Neutrophil (primary cell): ENCODE measurements at regions not wholly inside any gene's neighbourhood (a gene's known extent, or its start where the extent isn't known, plus 50 kb on each side); places are given as distances from the start of the nearest gene placed in this dataset.

Source experiments
- H3K27ac ChIP-seq: fragments of 200-600 bp; sonication (generic); 2 replicates; pipeline ENCODE4 v1.5.1; 2016; ENCODE audit warnings: mild to moderate bottlenecking, moderate library complexity
- H3K27me3 ChIP-seq: fragments of 200-600 bp; sonication (generic); 2 replicates; pipeline ENCODE4 v1.6.0; 2016; ENCODE audit warnings: mild to moderate bottlenecking
- H3K36me3 ChIP-seq: fragments of 200-600 bp; sonication (generic); 2 replicates; pipeline ENCODE4 v1.5.1; 2017
- H3K4me1 ChIP-seq, 2 experiments: fragments of 200-600 bp in 1 of 2; sonication (generic) in 1 of 2; 1 replicate in 1 of 2; 2 replicates in 1 of 2; pipeline versions ENCODE4 v1.5.1 to v1.6.1; 2013 to 2016; ENCODE audit warnings: low read depth in 1 of 2, low read length in 1 of 2, mild to moderate bottlenecking in 1 of 2, moderate library complexity in 1 of 2; ENCODE audit not compliant: control insufficient read depth in 1 of 2, insufficient read depth in 1 of 2
- H3K4me3 ChIP-seq, 2 experiments: fragments of 200-600 bp in 1 of 2; sonication (generic) in 1 of 2; 1 replicate in 1 of 2; 2 replicates in 1 of 2; pipeline ENCODE4 v1.5.1; 2013 to 2016; ENCODE audit warnings: low read depth in 1 of 2, low read length in 1 of 2, mild to moderate bottlenecking in 1 of 2, moderate library complexity in 1 of 2
- H3K9me3 ChIP-seq: fragments of 200-600 bp; sonication (generic); 2 replicates; pipeline ENCODE4 v1.5.1; 2016
- TF ChIP-seq, protein P1 (sequence below): fragments of 200-600 bp; sonication (generic); IDR thresholded peaks from 2 replicates; pipeline ENCODE4 v1.5.1; 2016; ENCODE audit warnings: antibody characterized with exemption

DNA sequence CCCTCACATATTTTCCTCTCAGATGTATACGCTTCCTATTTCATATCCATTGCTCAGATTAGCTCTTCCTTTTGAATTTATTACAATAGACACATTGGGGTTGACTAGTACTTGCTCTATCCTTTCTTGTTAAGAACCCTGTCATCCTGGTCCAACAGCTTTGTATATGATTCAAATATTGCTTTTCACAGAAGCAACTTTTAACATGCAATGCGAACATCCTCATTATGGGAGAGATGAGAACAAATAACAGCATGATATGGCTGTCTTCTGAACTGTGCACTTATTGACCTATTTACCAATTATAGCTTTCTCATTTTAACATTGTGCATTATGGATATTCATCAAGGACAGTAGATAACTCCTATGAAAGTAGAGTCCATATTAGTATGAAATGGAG lies 510.8 kb downstream of the PTPRC start:
- Histone ChIP-seq H3K27ac (no peak overlapping the region), H3K36me3 (no peaks in the 10 kb centered on the region)

DNA sequence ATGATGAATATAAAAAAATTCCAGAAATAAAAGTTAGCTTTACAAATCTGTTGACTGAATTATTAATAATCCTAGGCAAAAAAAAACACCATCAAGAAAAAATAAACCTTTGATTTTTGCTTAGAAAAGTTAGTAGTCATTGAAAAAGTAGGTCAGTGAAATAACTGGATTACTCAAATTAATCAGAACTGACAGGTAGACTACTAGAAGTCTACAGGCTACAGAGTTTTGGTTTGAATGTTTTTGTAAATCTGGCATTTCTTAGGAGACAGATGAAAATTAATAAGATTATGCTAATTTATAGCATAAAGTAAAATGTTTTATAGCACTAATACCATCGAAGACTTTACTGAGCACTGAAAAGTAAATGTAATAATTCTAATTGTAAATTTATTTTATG lies 511.9 kb downstream of the PTPRC start:
- no peak overlapping the region for H3K27ac ChIP-seq
- no peak overlapping the region for H3K4me3 ChIP-seq
- TF ChIP-seq, protein P1, sequence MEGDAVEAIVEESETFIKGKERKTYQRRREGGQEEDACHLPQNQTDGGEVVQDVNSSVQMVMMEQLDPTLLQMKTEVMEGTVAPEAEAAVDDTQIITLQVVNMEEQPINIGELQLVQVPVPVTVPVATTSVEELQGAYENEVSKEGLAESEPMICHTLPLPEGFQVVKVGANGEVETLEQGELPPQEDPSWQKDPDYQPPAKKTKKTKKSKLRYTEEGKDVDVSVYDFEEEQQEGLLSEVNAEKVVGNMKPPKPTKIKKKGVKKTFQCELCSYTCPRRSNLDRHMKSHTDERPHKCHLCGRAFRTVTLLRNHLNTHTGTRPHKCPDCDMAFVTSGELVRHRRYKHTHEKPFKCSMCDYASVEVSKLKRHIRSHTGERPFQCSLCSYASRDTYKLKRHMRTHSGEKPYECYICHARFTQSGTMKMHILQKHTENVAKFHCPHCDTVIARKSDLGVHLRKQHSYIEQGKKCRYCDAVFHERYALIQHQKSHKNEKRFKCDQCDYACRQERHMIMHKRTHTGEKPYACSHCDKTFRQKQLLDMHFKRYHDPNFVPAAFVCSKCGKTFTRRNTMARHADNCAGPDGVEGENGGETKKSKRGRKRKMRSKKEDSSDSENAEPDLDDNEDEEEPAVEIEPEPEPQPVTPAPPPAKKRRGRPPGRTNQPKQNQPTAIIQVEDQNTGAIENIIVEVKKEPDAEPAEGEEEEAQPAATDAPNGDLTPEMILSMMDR = no peak
- no peaks in the 10 kb centered on the region for H3K9me3 ChIP-seq
- no peaks in the 10 kb centered on the region for H3K4me1 ChIP-seq
- H3K36me3 ChIP-seq = no peaks in the 10 kb centered on the region
- H3K27me3 ChIP-seq = no peaks in the 10 kb centered on the region

More for the DNA sequence above, 510.8 kb downstream of the PTPRC start:
- no peak overlapping the region for H3K4me3 ChIP-seq
- no peaks in the 10 kb centered on the region for H3K9me3 ChIP-seq
- no peaks in the 10 kb centered on the region for H3K4me1 ChIP-seq
- TF ChIP-seq, protein P1 = no peak
- no peaks in the 10 kb centered on the region for H3K27me3 ChIP-seq

DNA sequence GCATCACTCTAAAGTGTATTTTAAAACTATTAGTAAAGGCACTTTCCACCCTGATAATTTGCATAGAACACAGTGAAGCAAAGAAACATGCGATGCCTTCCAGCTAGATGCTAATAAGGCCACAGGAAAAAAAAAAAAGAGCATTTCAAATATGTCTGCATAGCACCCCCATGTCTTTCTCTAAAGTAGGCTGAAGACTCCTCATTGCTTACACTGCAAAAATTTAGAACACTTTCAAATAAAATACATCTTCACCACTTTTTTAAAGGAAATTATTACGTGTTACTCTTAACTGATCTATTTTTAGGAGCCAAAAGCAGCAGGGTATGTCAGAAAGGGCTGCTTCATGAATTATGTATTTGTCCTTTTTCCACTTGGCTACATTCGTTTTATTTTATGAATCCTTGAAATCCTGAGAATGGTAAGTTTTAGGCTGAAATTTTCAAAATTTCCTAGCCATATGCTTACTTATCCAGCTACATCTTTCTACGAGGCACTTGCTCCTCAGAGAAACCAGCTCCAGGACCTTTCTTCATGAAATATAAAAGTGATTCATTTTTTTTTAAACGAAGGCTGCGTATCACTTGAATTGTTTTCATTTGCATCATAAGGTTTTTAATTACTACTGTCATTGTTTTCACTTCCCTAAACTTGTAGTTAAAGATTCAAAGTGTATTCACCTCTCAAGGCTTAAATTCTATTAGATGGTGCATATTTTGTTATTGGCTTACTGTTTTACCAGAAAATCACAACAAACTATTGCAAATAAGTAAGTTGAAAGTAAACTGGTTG lies 513.0 kb downstream of the PTPRC start:
- Histone ChIP-seq H3K27me3 (no peaks in the 10 kb centered on the region), H3K4me1 (no peaks in the 10 kb centered on the region), H3K27ac (no peak overlapping the region), H3K36me3 (no peaks in the 10 kb centered on the region), H3K4me3 (no peak overlapping the region), H3K9me3 (no peaks in the 10 kb centered on the region)
- TF ChIP-seq, protein P1 = no peak

DNA sequence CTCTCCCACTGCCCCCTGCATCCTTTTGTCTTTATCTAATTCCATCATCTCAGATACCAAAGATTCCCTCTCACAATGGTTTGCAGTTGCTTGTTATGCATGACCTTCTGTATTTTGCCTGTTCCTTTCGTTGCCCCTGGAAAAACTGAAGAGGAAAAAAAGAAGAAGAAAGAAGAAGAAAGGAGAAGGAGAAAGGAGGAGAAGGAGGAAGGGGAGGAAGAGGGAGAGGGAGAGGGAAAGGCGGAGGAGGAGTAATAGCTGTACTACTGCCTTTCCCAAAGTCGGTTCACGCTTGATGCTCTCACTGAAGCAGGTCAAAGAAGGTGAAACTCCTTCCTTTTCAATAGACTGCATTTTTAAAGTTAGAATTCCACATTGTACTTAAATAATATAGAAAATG lies 513.8 kb downstream of the PTPRC start:
- Histone ChIP-seq H3K27me3 (no peaks in the 10 kb centered on the region), H3K4me1 (no peaks in the 10 kb centered on the region), H3K36me3 (no peaks in the 10 kb centered on the region), H3K27ac (no peak overlapping the region), H3K4me3 (no peak overlapping the region), H3K9me3 (no peaks in the 10 kb centered on the region)
- TF ChIP-seq, protein P1 = no peak

DNA sequence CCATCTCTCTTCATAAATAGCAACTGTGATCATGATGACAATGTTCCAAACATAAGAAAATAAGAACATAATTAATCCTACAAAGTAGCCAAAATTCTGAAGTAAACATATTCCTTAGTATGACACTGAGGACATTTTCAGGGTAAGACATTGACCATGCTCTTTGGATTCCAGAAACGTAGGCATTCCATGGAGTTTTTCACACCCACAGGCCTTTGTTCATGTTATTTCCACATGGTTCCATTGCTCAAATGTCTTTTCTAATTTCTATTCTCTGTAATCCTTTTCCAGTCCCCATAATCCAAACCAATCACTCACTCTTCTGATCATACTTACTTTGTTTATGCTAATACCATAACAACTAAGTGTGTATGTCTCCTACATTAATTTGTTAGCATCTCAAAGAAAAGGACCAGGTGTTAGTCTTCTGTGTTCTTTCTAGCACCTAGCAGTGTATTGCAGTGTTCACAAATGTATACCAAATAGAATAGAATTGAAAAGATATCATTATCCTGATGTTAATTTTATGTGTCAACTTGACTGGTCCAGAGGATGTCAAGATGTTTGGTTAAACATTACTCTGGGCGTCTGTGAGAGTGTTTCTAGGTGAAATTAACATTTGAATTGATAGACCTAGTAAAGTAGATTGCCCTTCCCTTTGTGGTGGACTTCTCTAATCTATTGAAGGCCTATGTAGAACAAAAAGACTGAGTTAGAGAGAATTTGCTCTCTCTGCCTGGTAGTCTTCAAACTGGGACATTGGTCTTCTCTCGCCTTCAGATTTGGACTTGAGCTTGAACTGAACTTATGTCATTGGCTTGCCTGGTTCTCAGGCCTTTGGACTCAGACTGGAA lies 516.6 kb downstream of the PTPRC start:
- Histone ChIP-seq H3K4me1 (no peaks in the 10 kb centered on the region), H3K27me3 (no peaks in the 10 kb centered on the region), H3K9me3 (no peaks in the 10 kb centered on the region), H3K27ac (no peak overlapping the region), H3K36me3 (no peaks in the 10 kb centered on the region), H3K4me3 (no peak overlapping the region)
- TF ChIP-seq, protein P1 = no peak
